GM12874 (cell line): ENCODE measurements at regions not wholly inside any gene's neighbourhood (a gene's known extent, or its start where the extent isn't known, plus 50 kb on each side); places are given as distances from the start of the nearest gene placed in this dataset.

ENCODE experiments used
- CTCF ChIP-seq: IDR thresholded peaks from 2 replicates; pipeline ENCODE4 v1.5.1; 2011; ENCODE audit warnings: low read depth, mild to moderate bottlenecking, control low read depth, low read length, moderate library complexity; ENCODE audit not compliant: insufficient read depth

- no peak for TF ChIP-seq CTCF
These were observed 310.4 kb downstream of the FOXO1 start for GRCh38 chr13:40356011-40356410.

GRCh38 chr13:40362502-40362901 lies 303.9 kb downstream of the FOXO1 start:
- TF ChIP-seq CTCF = no peak

DNA sequence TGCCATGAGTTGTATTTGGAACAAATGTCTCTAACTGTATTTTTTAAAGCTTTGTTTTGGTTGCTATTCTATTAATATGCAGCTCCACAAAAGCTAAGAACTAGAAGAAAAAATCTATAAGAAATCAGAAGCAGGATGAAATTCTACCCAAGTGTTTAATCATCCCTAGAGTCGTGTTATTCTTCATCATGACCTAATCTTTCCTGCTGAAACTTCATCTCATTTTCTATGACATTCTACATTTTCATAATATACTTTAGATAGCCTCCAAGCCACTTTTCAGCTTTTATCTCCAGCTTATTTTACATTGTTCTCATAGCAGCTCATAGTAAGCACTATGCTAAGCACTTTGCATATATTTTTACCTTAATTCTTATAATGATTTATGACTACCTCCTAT lies 302.8 kb downstream of the FOXO1 start:
- TF ChIP-seq CTCF = no peak

DNA sequence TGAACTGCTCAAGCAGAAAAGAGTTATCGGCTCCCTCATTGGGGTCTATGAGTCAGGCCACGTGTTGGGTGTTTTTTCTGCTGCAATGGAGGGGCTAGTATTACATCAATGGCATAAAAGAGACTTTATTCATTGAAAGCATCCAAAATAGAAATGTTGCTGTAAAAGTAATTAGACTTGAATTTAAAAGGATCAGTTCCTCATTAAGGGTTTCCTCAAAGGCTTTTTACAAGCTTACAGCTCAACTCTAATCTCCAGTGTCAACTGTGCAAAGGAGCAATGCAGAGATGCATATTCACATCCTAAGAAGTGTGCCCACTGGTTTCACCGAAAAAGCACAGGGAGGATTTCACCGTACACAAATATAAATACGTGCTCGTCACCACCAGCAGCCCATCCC lies 300.3 kb downstream of the FOXO1 start:
- TF ChIP-seq CTCF = no peak

DNA sequence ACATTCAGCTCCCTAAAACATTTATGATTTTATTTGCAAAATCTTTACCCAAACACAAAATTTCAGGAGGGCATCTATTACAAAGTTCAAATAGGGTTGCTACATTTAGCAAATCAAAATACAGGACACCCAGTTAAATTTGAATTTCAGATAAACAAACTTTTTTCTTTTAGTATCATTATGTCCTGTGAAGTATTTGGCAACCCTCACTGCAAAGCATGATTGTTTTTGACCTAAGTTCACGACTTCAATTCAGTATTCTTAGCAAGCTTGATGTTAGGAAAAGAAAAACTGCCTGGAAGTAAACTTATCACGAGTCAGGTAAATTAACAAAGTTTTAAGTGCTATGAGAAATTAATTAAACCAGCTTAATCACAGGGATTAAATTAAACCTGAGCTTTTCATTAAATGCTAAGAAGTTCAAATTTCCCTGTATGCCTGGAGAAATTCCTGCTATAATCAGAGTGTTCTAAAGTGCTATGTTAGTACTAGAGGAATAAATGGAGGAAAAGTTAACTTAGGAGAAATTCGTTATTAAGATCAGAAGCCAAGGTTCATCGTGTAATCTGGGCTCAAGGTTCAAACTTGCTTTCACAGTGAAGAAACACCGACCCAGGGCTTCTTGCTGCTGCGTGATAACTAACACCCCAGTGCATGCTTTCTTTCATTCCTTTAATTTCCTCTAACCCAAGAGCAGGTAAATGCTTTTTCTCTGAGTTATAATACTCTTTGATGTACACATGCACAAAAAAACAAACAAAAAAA lies 298.1 kb downstream of the FOXO1 start:
- no peak for TF ChIP-seq CTCF

DNA sequence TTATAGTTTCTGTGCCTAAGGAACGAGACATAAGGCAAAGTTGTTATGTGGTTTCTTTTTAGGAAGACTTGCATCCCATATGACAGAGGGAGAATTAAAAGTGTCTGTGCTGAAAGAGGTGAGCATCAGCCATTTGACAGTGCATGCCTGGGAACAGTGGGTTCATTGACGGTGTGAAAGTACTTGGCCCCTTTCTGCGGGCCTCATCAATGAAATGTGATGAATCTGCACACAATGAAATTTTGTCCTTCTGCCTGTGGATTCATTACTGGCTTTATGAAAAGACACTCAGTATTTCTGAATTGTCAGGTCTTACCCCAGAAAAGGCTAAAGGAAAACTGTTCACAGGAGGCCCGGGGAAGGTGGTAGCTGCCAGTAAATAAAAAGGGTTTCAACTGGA lies 295.8 kb downstream of the FOXO1 start:
- no peak for TF ChIP-seq CTCF

DNA sequence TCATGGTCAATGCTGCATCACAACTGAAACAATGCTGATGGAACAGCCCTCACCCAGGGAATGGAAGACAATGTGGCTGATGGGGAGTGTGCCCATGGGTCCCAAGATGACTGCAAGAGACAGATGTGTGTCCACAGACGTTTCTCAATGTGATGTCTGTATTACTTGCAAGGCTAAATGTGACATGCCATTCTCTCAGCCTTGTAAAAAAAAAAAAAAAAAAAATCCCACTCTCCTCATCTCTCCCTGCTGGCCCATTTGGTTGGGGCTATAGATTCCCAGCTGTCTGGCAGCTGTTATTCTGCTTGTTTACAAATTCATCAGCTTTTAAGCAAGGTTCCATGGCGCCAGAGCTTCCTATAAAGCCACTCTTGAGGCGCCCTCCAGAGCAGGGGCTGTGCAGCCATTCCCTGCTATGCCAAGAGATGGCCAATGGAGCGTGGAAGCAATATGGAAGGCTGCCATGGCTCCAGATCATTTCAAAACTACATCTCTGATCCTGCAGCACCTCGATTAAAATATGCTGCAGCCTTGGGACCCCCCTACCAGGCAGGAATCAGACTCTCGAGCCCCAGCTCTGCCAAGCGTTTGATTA lies 294.8 kb downstream of the FOXO1 start:
- TF ChIP-seq CTCF = no peak
